ENCODE measurements at regions not wholly inside any gene's neighbourhood (a gene's known extent, or its start where the extent isn't known, plus 50 kb on each side); places are given as distances from the start of the nearest gene placed in this dataset.

DNA sequence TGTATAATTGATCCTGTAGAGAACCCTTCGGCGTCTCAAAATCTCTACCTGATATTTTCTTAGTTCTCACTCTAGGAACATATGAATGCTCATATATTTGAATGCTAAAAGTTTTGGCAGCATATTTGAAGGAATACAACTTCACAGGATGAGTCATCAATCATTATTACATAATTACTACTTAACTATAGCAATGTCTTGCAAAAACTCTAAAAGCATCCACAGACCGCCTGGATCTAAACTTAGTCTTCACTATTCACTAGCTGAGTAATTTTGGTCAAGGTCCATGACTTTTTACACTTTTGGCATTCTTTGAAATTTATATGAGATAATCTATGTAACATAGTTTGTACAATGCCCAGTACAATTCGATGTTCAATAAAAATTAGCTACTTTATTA, 194.7 kb downstream of the DTHD1 start:
- TF ChIP-seq, protein P1, sequence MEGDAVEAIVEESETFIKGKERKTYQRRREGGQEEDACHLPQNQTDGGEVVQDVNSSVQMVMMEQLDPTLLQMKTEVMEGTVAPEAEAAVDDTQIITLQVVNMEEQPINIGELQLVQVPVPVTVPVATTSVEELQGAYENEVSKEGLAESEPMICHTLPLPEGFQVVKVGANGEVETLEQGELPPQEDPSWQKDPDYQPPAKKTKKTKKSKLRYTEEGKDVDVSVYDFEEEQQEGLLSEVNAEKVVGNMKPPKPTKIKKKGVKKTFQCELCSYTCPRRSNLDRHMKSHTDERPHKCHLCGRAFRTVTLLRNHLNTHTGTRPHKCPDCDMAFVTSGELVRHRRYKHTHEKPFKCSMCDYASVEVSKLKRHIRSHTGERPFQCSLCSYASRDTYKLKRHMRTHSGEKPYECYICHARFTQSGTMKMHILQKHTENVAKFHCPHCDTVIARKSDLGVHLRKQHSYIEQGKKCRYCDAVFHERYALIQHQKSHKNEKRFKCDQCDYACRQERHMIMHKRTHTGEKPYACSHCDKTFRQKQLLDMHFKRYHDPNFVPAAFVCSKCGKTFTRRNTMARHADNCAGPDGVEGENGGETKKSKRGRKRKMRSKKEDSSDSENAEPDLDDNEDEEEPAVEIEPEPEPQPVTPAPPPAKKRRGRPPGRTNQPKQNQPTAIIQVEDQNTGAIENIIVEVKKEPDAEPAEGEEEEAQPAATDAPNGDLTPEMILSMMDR (IDR thresholded peaks at IDR 0.05; ENCODE audit: low read depth, low read length, missing control alignments), result no peak
- in situ Hi-C loops (cut with HindIII; ENCODE audit: low pct_ligation_motif_present, low sequenced_read_pairs), result no loop called here
- no peak overlapping the region for H3K27ac ChIP-seq

DNA sequence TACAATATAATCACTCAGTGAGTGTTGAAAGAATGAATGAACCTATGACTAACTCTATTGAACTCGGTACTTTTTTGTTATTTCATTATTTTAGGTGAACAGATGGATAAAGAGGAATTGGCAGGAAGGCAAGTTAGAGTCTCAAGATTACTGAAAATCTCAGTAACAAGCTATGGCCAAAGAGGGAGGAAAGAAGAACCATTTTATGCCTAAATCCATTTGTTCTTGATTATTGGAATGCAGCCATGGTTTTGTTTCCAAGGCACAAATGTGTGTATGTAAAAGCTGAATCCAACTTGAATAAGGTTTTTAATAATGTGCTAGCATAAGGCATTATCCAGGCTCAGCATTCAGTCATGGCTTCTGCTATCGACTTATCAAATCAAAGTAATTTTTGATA, 196.4 kb downstream of the DTHD1 start:
- Histone ChIP-seq H3K4me3 (ENCODE audit: low read depth, low read length) (no peak overlapping the region), H3K27me3 (replicated peaks) (no peaks in the 10 kb centered on the region), H3K36me3 (replicated peaks) (no peaks in the 10 kb centered on the region), H3K27ac (no peak overlapping the region)
- in situ Hi-C loops (cut with HindIII; ENCODE audit: low pct_ligation_motif_present, low sequenced_read_pairs), result no loop called here
- DNase-seq, result no peak
- TF ChIP-seq, protein P1 (IDR thresholded peaks at IDR 0.05; ENCODE audit: low read depth, low read length, missing control alignments), result no peak

More for the DNA sequence above, 194.7 kb downstream of the DTHD1 start:
- DNase-seq, result no peak
- no peak overlapping the region for H3K4me3 ChIP-seq (ENCODE audit: low read depth, low read length)
- H3K27me3 ChIP-seq (replicated peaks), result no peaks in the 10 kb centered on the region
- H3K36me3 ChIP-seq (replicated peaks), result no peaks in the 10 kb centered on the region

DNA sequence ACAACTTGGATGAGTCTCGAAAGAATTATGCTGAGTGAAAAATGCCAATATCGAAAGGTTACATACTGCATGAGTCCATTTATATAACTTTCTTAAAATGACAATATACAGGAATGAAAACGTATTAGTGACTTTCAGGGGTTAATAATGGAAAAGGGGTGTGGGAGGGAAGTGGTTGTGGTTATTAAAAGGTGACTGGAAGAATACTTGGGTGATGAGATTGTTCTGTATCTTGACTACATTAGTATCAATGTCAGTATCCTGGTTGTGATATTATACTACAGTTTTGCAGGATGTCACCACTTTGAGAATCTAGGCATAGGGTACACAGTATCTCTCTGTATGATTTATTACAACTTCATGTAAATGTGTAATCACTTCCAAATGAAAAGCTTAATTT, 204.5 kb downstream of the DTHD1 start:
- no peaks in the 10 kb centered on the region for H3K36me3 ChIP-seq (replicated peaks)
- H3K27me3 ChIP-seq (replicated peaks), result no peaks in the 10 kb centered on the region
- no peak for DNase-seq
- in situ Hi-C loops (cut with HindIII; ENCODE audit: low pct_ligation_motif_present, low sequenced_read_pairs), result no loop called here
- H3K4me3 ChIP-seq (ENCODE audit: low read depth, low read length), result no peak overlapping the region
- TF ChIP-seq, protein P1 (IDR thresholded peaks at IDR 0.05; ENCODE audit: low read depth, low read length, missing control alignments), result no peak
- no peak overlapping the region for H3K27ac ChIP-seq

DNA sequence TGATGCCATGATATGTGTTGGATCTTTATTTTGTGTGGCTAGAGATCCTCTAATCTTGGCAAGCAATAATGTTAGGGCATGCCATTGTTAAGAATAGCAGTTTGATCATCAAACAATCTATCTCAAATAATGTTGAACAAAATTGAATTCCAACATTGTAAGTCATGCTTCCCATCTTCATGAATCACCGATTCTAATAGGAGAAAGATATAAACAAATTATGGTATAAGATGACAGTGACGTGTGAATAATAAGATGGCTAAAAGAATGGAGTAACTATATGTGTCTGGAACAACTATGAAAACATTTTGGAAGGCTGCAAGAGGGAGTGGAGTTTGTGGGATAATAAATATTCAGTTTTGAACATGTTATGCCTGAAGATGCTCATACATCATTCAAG, 208.4 kb downstream of the DTHD1 start:
- no peaks in the 10 kb centered on the region for H3K27me3 ChIP-seq (replicated peaks)
- in situ Hi-C loops (cut with HindIII; ENCODE audit: low pct_ligation_motif_present, low sequenced_read_pairs), result no loop called here
- H3K36me3 ChIP-seq (replicated peaks), result no peaks in the 10 kb centered on the region
- no peak for DNase-seq
- H3K4me3 ChIP-seq (ENCODE audit: low read depth, low read length), result no peak overlapping the region
- TF ChIP-seq, protein P1 (IDR thresholded peaks at IDR 0.05; ENCODE audit: low read depth, low read length, missing control alignments), result no peak
- H3K27ac ChIP-seq, result no peak overlapping the region

DNA sequence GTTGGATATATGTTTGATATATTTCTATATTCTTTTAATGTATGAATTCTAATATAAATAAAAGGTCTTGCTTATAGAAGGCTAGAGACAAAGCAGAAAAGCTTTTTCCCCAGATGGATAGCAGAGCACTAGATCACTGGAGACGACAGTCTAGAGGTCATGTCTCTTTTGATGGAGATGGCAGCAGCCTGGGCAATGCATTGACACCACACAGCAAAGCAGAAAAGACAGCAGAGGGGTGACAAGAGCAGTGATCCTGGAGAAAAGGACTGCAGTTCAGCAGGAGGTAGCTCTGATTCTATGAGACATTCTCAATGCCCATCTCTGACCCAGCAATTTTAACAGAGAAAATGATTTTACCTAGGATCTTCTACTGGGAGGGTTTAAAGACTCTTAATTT, 210.6 kb downstream of the DTHD1 start:
- DNase-seq, result no peak
- TF ChIP-seq, protein P1 (IDR thresholded peaks at IDR 0.05; ENCODE audit: low read depth, low read length, missing control alignments), result no peak
- Histone ChIP-seq H3K27ac (no peak overlapping the region), H3K36me3 (replicated peaks) (no peaks in the 10 kb centered on the region), H3K27me3 (replicated peaks) (no peaks in the 10 kb centered on the region), H3K4me3 (ENCODE audit: low read depth, low read length) (no peak overlapping the region)
- in situ Hi-C loops (cut with HindIII; ENCODE audit: low pct_ligation_motif_present, low sequenced_read_pairs), result no loop called here

DNA sequence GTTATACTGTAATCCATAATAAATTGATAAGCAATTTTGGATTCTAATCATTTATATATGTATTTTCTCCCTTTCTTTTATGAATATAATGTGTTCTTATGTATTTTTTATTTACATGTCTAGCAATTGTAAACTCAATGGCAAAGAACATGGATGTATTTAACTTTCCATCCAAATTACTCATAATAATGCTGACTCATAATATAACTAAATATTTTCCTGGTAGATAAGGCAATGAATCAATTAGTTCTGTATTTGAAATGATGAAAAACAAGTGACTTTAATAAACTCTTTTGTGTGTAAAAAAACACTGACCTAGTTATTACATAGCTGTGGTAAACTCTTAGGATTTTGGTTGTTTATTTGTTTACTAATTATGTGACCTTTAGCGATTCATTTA, 211.2 kb downstream of the DTHD1 start:
- Histone ChIP-seq H3K4me3 (ENCODE audit: low read depth, low read length) (no peak overlapping the region), H3K36me3 (replicated peaks) (no peaks in the 10 kb centered on the region), H3K27ac (no peak overlapping the region), H3K27me3 (replicated peaks) (no peaks in the 10 kb centered on the region)
- in situ Hi-C loops (cut with HindIII; ENCODE audit: low pct_ligation_motif_present, low sequenced_read_pairs), result no loop called here
- DNase-seq, result no peak
- TF ChIP-seq, protein P1 (IDR thresholded peaks at IDR 0.05; ENCODE audit: low read depth, low read length, missing control alignments), result no peak

Data from brain microvascular endothelial cell (primary cell).